Neural cell (in vitro differentiated cells): ENCODE measurements at regions not wholly inside any gene's neighbourhood (a gene's known extent, or its start where the extent isn't known, plus 50 kb on each side); places are given as distances from the start of the nearest gene placed in this dataset.

Source experiments
- CTCF ChIP-seq: fragments of 450-650 bp; IDR thresholded peaks from 2 replicates; pipeline ENCODE4 v1.5.1; 2014; ENCODE audit warnings: antibody characterized with exemption, mild to moderate bottlenecking, moderate library complexity; ENCODE audit not compliant: poor library complexity, severe bottlenecking
- EP300 ChIP-seq: fragments of 450-650 bp; conservative IDR thresholded peaks from 2 replicates; pipeline ENCODE4 v1.6.1; 2014; ENCODE audit warnings: antibody characterized with exemption, mild to moderate bottlenecking, moderate library complexity; ENCODE audit not compliant: poor library complexity, severe bottlenecking
- EZH2 ChIP-seq: fragments of 200-600, 300-800 bp; shearing (Covaris generic), sonication (generic); IDR thresholded peaks from 2 replicates; pipeline ENCODE4 v1.6.1; 2014; ENCODE audit warnings: antibody characterized with exemption, low read length, borderline replicate concordance, mild to moderate bottlenecking; ENCODE audit not compliant: insufficient read depth, poor library complexity, severe bottlenecking
- POLR2AphosphoS5 ChIP-seq: IDR thresholded peaks from 2 replicates; pipeline ENCODE4 v1.6.1; 2012
- SMC3 ChIP-seq: fragments of 450-650 bp; conservative IDR thresholded peaks from 2 replicates; pipeline ENCODE4 v1.6.1; 2014; ENCODE audit warnings: antibody characterized with exemption, mild to moderate bottlenecking, moderate library complexity; ENCODE audit not compliant: poor library complexity
- TAF1 ChIP-seq: IDR thresholded peaks from 2 replicates; pipeline ENCODE4 v1.6.1; 2012; ENCODE audit warnings: low read depth

GRCh38 chr13:67389171-67389570 lies 159.0 kb upstream of the PCDH9 start:
- TF ChIP-seq SMC3 (no peak), CTCF (no peak), TAF1 (no peak), POLR2AphosphoS5 (no peak), EZH2 (no peak), EP300 (no peak)
